Smooth muscle cell (in vitro differentiated cells): ENCODE measurements at regions not wholly inside any gene's neighbourhood (a gene's known extent, or its start where the extent isn't known, plus 50 kb on each side); places are given as distances from the start of the nearest gene placed in this dataset.

Experiments used
- DNase-seq: peaks from one replicate; lab custom pipeline; 2025; ENCODE audit not compliant: unreplicated experiment; lab: John Stamatoyannopoulos, UW
- H2AFZ ChIP-seq: fragments of 200-600 bp; sonication (generic); 2 replicates; pipeline ENCODE4 v1.6.0; 2016; ENCODE audit warnings: antibody characterized with exemption, low read depth, mild to moderate bottlenecking
- H3F3A ChIP-seq: fragments of 200-600 bp; sonication (generic); 2 replicates; pipeline ENCODE4 v1.6.0; 2017; ENCODE audit warnings: antibody characterized with exemption, low read depth
- H3K27ac ChIP-seq: fragments of 200-600 bp; sonication (generic); 2 replicates; pipeline ENCODE4 v1.5.1; 2016; ENCODE audit warnings: low read depth, mild to moderate bottlenecking
- H3K27me3 ChIP-seq: fragments of 200-600 bp; sonication (generic); 2 replicates; pipeline ENCODE4 v1.6.1; 2016; ENCODE audit warnings: low read depth, mild to moderate bottlenecking
- H3K36me3 ChIP-seq: fragments of 200-600 bp; sonication (generic); 2 replicates; pipeline ENCODE4 v1.5.1; 2016; ENCODE audit warnings: low read depth
- H3K4me1 ChIP-seq: fragments of 200-600 bp; sonication (generic); 2 replicates; pipeline ENCODE4 v1.5.1; 2016; ENCODE audit warnings: low read depth
- H3K4me2 ChIP-seq: fragments of 200-600 bp; sonication (generic); 2 replicates; pipeline ENCODE4 v1.6.0; 2016; ENCODE audit warnings: mild to moderate bottlenecking
- H3K4me3 ChIP-seq: fragments of 200-600 bp; sonication (generic); 2 replicates; pipeline ENCODE4 v1.5.1; 2016; ENCODE audit warnings: mild to moderate bottlenecking
- H3K79me2 ChIP-seq: fragments of 200-600 bp; sonication (generic); 2 replicates; pipeline ENCODE4 v1.6.0; 2016; ENCODE audit warnings: low read depth, mild to moderate bottlenecking
- H3K9ac ChIP-seq: fragments of 200-600 bp; sonication (generic); 2 replicates; pipeline ENCODE4 v1.6.0; 2016; ENCODE audit warnings: low read depth
- H3K9me3 ChIP-seq: fragments of 200-600 bp; sonication (generic); replicated peaks from 2 replicates; pipeline ENCODE4 v1.5.1; 2016; ENCODE audit warnings: low read depth
- H4K20me1 ChIP-seq: fragments of 200-600 bp; sonication (generic); 2 replicates; pipeline ENCODE4 v1.6.0; 2016; ENCODE audit warnings: low read depth
- WGBS: methylation state at CpG from one replicate; pipeline ENCODE4 v1.1.7; 2016; ENCODE audit warnings: low lambda C conversion rate; 5-methylcytosine and 5-hydroxymethylcytosine counted together
- TF ChIP-seq, protein P1 (sequence below): fragments of 200-600 bp; sonication (generic); IDR thresholded peaks from 2 replicates; pipeline ENCODE4 v1.5.1; 2017; ENCODE audit warnings: borderline replicate concordance, mild to moderate bottlenecking, antibody characterized with exemption; ENCODE audit not compliant: insufficient read depth, poor library complexity, severe bottlenecking

GRCh38 chr2:78676921-78677696, 348.4 kb upstream of the REG3G start:
- no peaks in the 10 kb centered on the region for H3K36me3 ChIP-seq
- WGBS = 96% methylated on average over 4 of the region's 4 CpGs
- no peak for DNase-seq

GRCh38 chr2:78677774-78678173, 347.7 kb upstream of the REG3G start:
- Histone ChIP-seq H4K20me1 (no peaks in the 10 kb centered on the region), H3K79me2 (no peaks in the 10 kb centered on the region), H3F3A (no peaks in the 10 kb centered on the region), H3K27ac (no peak overlapping the region), H3K9me3 (no peaks in the 10 kb centered on the region), H3K27me3 (no peaks in the 10 kb centered on the region), H3K36me3 (no peaks in the 10 kb centered on the region), H2AFZ (no peak overlapping the region), H3K4me3 (no peak overlapping the region), H3K9ac (no peak overlapping the region), H3K4me1 (no peaks in the 10 kb centered on the region), H3K4me2 (no peak overlapping the region)
- TF ChIP-seq, protein P1, sequence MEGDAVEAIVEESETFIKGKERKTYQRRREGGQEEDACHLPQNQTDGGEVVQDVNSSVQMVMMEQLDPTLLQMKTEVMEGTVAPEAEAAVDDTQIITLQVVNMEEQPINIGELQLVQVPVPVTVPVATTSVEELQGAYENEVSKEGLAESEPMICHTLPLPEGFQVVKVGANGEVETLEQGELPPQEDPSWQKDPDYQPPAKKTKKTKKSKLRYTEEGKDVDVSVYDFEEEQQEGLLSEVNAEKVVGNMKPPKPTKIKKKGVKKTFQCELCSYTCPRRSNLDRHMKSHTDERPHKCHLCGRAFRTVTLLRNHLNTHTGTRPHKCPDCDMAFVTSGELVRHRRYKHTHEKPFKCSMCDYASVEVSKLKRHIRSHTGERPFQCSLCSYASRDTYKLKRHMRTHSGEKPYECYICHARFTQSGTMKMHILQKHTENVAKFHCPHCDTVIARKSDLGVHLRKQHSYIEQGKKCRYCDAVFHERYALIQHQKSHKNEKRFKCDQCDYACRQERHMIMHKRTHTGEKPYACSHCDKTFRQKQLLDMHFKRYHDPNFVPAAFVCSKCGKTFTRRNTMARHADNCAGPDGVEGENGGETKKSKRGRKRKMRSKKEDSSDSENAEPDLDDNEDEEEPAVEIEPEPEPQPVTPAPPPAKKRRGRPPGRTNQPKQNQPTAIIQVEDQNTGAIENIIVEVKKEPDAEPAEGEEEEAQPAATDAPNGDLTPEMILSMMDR = no peak
- 92% methylated on average over 7 of the region's 7 CpGs for WGBS
- no peak for DNase-seq

More at GRCh38 chr2:78676921-78677696, 348.4 kb upstream of the REG3G start:
- H2AFZ ChIP-seq = no peak overlapping the region
- no peaks in the 10 kb centered on the region for H3K27me3 ChIP-seq
- H3K4me3 ChIP-seq = no peak overlapping the region
- no peaks in the 10 kb centered on the region for H3K9me3 ChIP-seq
- H3K27ac ChIP-seq = no peak overlapping the region
- H4K20me1 ChIP-seq = no peaks in the 10 kb centered on the region
- H3K4me2 ChIP-seq = no peak overlapping the region
- H3F3A ChIP-seq = no peaks in the 10 kb centered on the region
- no peaks in the 10 kb centered on the region for H3K4me1 ChIP-seq
- TF ChIP-seq, protein P1 = no peak
- no peaks in the 10 kb centered on the region for H3K79me2 ChIP-seq
- H3K9ac ChIP-seq = no peak overlapping the region

DNA sequence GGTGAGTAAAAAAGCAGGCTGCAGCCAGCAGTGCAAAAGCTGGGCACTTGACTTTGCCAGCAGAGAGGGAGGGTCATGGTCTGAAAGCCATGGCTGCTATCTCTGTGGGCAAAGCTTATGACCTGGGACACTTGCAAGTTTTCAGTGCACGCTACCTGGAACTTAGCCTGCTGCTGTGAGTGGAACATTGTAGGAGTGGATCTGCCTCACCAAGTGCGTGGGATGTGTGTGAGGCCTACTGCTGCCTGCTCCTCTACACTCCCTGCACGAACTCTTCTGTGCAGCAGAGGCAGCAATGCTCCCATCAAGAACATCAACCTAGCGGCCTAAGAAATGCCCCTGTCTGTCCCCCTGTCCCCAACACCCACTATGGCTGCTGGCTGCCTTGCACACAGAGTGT, 344.1 kb upstream of the REG3G start:
- Histone ChIP-seq H2AFZ (no peak overlapping the region), H3K79me2 (no peaks in the 10 kb centered on the region), H3K4me1 (no peaks in the 10 kb centered on the region), H3K36me3 (no peaks in the 10 kb centered on the region), H4K20me1 (no peaks in the 10 kb centered on the region), H3K9ac (no peak overlapping the region), H3K4me2 (no peak overlapping the region), H3F3A (no peaks in the 10 kb centered on the region), H3K9me3 (no peaks in the 10 kb centered on the region), H3K27ac (no peak overlapping the region), H3K27me3 (no peaks in the 10 kb centered on the region), H3K4me3 (no peak overlapping the region)
- no peak for DNase-seq
- 92% methylated on average over 4 of the region's 4 CpGs for WGBS
- TF ChIP-seq, protein P1 = no peak

DNA sequence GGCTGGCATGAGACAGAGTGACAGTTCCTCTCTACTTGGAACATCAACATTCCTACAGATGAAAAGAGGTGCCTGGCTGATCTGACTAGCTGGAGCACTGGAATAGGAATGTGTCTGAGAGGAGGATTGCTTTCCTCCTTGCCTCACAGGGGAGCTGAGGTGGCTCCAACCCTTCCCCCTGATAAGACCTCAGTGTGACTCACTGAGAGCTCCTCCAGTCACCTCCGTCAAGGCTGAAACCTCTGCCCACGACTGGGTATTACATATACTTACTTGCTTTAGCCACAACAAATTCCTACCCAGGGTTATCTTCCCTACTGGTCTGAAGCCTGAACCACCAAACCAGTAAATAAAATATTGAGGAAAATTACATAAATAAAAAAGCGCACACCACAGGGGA, 342.7 kb upstream of the REG3G start:
- no peak overlapping the region for H3K4me2 ChIP-seq
- TF ChIP-seq, protein P1 = no peak
- no peaks in the 10 kb centered on the region for H4K20me1 ChIP-seq
- H3K36me3 ChIP-seq = no peaks in the 10 kb centered on the region
- 44% methylated on average over 3 of the region's 3 CpGs for WGBS
- no peaks in the 10 kb centered on the region for H3K9me3 ChIP-seq
- H2AFZ ChIP-seq = no peak overlapping the region
- peak overlapping the region; percentile 33 for H3K27ac ChIP-seq
- H3K79me2 ChIP-seq = no peaks in the 10 kb centered on the region
- no peak overlapping the region for H3K4me3 ChIP-seq
- DNase-seq = no peak
- H3K27me3 ChIP-seq = no peaks in the 10 kb centered on the region
- no peaks in the 10 kb centered on the region for H3K4me1 ChIP-seq
- H3F3A ChIP-seq = no peaks in the 10 kb centered on the region
- H3K9ac ChIP-seq = no peak overlapping the region
